HFF-Myc (cell line): ENCODE measurements at regions not wholly inside any gene's neighbourhood (a gene's known extent, or its start where the extent isn't known, plus 50 kb on each side); places are given as distances from the start of the nearest gene placed in this dataset.

Experiments used
- DNase-seq: peaks from one replicate; pipeline ENCODE4 v3.0.0-alpha.2; 2011; ENCODE audit warnings: low read depth; ENCODE audit errors: extremely low read depth
- H3K4me3 ChIP-seq: replicated peaks from 2 replicates; pipeline ENCODE4 v1.5.1; 2011; ENCODE audit warnings: low read depth, mild to moderate bottlenecking, control low read depth, low read length
- TF ChIP-seq, protein P1 (sequence below): IDR thresholded peaks from 2 replicates; pipeline ENCODE4 v1.5.1; 2012; ENCODE audit warnings: mild to moderate bottlenecking, low read depth, low read length, control low read depth; ENCODE audit errors: missing control alignments

DNA sequence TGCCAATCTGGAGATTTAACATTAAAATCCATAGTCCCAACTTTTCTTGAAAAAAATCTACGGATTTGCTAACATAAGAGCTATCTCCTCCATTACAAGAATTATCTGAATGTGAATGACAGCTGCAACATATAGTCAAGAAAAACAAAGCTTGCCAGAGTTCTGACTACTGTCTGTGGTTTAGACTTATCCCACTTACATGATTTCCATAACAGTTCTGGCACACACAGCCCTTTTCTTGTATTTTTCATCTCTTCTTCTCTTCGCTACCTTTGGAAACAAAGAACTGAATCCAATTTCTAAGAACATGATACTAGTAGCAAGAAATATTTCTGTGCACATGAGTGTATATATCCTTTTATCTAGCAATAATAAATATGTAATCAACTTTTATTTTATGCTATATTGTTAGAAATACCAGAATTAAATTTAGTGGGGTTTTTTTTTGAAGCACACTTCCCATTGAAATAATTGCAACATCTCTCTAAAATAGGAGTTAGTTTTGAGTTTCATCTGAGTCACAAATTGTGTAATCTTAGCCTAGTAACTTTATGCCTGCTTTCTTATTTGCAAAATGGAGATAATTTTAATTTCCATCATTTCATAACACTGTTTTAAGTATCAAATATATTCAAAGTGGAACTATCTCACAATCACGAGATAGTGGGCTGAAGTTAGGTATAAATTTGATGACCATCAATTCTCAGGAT, 1217.6 kb downstream of the JRKL start:
- TF ChIP-seq, protein P1, sequence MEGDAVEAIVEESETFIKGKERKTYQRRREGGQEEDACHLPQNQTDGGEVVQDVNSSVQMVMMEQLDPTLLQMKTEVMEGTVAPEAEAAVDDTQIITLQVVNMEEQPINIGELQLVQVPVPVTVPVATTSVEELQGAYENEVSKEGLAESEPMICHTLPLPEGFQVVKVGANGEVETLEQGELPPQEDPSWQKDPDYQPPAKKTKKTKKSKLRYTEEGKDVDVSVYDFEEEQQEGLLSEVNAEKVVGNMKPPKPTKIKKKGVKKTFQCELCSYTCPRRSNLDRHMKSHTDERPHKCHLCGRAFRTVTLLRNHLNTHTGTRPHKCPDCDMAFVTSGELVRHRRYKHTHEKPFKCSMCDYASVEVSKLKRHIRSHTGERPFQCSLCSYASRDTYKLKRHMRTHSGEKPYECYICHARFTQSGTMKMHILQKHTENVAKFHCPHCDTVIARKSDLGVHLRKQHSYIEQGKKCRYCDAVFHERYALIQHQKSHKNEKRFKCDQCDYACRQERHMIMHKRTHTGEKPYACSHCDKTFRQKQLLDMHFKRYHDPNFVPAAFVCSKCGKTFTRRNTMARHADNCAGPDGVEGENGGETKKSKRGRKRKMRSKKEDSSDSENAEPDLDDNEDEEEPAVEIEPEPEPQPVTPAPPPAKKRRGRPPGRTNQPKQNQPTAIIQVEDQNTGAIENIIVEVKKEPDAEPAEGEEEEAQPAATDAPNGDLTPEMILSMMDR, result no peak
- no peak for DNase-seq
- H3K4me3 ChIP-seq, result no peak overlapping the region

DNA sequence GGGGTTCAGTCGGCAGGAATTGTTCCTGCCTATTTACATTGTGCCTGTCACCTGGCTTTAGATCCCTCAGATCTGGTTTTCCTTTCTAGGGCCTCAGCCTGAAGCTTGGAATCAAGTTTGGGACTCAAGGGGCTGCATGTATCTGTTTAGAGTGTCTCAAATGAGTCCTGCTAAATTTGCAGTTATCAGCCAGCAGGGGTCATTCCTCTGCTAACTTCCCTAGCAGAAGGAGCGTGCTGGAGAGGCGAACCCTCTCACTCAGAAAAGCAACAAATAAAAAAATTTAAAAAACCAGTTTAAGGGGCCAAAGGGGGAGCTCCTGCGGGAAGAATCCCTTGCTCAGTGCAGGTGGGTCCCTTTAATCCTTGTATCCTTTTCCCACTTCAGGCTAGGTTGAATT, 1220.2 kb downstream of the JRKL start:
- TF ChIP-seq, protein P1, result no peak

DNA sequence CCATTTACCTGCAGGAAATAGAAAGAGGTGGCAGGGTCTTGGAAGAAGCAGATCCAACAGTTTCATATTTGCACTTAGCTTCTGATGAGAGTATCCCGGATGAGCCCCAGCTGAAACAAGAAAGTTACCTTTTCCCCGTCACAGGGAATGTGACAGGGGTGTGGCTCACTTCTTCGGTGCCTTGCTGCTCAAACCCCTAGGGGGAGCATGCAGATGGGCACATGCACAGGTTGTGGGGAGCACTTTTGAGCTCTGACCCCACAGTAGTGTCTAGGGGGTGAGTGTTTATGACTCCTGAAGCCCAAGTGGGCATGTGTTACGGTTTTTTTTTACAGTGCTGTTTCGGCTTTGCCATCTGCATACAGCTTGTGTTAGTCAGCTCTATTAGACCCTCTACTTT, 1221.0 kb downstream of the JRKL start:
- no peak for DNase-seq

More for the DNA sequence above, 1220.2 kb downstream of the JRKL start:
- DNase-seq, result no peak
- no peak overlapping the region for H3K4me3 ChIP-seq

DNA sequence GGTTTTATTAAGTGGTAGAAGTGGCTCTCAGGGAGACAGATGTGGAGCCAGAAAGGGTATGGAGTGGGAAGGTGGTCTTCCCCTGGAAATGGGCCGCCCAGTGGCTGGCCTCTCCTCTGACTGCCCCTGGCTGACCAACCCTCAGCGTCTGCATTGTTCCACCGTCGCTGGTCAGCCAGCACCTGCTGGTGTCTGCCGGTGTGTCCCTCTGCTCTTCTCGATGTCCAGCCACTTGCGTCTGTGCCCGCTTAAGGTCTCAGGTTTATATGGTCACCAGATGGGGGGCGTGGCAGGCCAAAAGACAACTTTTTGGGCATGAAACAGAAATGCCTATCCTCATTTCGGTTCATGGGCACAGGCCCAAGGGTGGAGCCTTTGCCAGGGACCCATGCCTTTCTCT, 1221.5 kb downstream of the JRKL start:
- H3K4me3 ChIP-seq, result no peak overlapping the region
- DNase-seq, result no peak
- TF ChIP-seq, protein P1, result no peak

More for the DNA sequence above, 1221.0 kb downstream of the JRKL start:
- TF ChIP-seq, protein P1, result no peak
- no peak overlapping the region for H3K4me3 ChIP-seq

DNA sequence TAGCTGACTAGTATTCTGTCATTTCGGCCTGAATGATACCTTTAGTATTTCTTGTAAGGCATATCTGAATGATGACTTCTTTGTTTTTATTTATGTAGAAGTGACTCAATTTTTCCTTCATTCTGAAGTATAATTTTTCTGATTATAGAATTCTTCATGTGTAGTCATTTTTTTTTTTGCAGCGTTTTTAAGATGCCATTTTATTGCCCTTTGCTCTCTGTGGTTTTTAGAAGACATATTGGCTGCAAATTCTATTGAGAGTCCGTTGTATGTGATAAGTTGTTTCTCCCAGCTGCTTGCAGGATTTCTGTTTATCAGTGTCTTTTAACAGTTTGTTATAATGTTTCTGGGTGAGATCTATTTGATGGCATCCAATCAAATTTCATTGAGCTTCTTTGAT, 1224.8 kb downstream of the JRKL start:
- no peak for DNase-seq
- TF ChIP-seq, protein P1, result no peak
- no peak overlapping the region for H3K4me3 ChIP-seq

DNA sequence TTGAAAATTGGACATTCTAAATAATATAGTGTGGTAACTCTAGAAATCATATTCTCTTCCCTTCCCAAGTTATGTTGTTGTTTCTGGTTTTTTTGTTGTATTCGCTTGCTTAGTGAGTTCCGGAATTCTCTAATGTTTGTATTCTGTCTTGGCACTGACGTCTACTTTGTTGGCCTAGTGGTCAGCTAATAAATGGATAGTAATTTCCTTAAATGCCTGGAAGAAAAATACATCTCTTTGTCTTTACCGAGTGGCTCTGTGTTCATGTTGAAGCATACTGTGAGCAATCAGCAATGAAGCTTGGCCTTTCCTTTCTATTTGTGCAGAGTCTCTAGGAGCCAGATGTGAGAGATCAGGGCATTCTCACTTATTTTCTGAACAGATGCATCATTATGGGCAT, 1225.7 kb downstream of the JRKL start:
- DNase-seq, result no peak
- TF ChIP-seq, protein P1, result no peak
- no peak overlapping the region for H3K4me3 ChIP-seq

DNA sequence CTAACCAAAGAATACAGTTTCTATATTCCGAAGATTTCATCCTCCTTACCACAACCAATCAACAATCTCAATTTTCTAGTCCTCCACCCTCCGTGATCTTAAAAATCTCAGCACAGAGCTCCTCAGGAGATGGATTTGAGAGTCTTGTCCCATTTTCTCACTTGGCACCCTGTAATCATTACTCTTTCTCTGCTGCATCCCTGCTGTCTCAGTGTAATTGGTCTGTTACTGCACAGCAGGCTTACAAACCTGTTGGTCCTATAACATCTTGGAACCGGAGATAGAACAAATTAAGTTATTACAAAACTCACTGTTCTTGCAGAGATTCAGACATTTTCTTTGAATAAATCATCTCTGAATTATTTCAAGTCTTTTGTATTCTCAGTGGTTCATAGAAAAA, 1227.2 kb downstream of the JRKL start:
- no peak for DNase-seq
- TF ChIP-seq, protein P1, result no peak
- H3K4me3 ChIP-seq, result no peak overlapping the region
